Medulla oblongata (tissue), 1 donor: ENCODE measurements at regions not wholly inside any gene's neighbourhood (a gene's known extent, or its start where the extent isn't known, plus 50 kb on each side); places are given as distances from the start of the nearest gene placed in this dataset.
"Not testable (repeated sequence)": the region's sequence is repeated elsewhere in the genome, so short reads cannot be mapped to it uniquely, and the experiment has no call there.

Experiments used
- DNase-seq: peaks from one replicate; pipeline ENCODE4 v3.0.0-alpha.2; 2015; ENCODE audit errors: extremely low spot score

- no peak for DNase-seq
Measured at GRCh38 chr11:71127806-71128205, 124.6 kb downstream of the SHANK2 start.

DNA sequence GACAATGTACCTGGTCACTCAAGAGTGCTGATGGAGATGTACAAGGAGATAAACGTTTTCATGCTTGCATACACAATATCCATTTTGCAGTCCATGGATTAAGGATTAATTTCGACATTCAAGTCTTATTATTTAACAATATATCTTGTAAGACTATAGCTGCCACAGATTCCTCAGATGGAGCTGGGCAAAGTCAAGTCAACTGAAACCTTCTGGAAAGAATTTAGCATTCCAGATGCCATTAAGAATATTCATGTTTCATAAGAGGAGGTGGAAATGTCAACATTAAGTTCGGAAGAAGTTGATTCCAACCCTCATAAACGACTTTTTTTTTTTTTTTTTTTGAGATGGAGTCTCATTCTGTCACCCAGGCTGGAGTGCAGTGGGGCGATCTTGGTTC, 126.0 kb downstream of the SHANK2 start:
- DNase-seq = not testable (repeated sequence)

DNA sequence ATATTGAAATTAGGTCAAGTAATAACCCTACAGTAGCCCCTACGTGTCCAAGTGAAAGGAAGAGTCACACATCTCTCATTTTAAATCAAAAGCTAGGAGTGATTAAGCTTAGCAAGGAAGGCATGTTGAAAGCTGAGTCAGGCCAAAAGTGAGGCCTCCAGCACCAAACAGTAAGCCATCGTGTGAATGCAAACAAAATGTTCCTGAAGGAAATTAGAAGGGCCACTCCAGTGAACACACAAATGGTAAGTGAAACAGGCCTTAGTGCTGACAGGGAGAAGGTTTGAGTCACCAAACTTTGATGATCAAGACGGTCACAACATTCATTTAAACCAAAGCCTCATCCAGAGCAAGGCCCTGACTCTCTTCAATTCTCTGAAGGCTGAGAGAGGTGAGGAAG, 127.2 kb downstream of the SHANK2 start:
- DNase-seq = no peak

GRCh38 chr11:71124127-71124526, 128.2 kb downstream of the SHANK2 start:
- DNase-seq = no peak

DNA sequence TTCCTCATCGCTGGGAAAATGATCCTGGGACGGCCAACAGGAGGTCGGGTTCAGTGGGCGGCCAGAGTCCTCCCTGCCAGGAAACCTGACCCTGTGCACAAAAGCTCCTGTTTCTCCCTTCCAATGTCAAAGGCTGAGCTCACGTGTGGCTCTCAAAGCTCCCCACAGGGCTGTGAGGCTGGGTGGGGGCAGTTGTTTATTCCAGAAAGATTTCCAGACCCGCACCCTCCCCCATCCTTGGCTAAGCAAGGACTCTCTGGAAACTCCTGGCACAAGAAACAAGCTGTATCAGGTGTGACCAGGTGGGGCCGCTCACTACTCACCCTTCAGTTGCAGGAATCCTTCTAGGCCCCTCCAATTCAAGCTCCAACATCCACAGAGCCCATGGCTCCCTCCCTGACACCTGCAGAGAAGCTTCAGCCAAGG, 131.9 kb downstream of the SHANK2 start:
- DNase-seq = no peak

DNA sequence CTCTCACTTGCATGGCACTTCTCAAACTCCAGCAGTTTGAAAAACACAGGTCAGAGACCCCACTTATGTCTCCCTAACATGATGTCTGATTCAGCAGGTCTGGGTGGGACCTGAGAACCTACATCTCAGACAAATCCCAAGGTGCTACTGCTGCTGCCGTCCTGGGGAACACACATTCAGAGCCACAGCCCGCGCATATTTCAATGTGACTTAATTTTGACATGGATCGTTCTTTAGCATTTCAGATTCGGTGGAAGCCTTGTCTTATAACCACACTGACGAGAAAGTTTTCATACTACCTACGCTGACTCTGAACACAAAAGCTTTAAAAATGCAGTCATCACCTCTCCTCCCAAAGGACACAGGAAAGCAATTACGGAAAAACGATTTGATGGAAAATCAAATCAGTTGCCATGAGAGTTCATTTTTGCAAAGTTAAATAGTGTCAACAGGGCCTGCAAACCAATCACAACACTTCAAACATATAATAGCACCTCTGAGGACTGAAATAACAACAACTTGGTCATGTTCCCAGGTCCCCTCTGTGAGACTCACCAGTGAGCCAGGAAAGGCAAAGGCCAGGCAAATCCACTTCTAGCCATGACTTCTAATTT, 132.6 kb downstream of the SHANK2 start:
- DNase-seq = no peak

DNA sequence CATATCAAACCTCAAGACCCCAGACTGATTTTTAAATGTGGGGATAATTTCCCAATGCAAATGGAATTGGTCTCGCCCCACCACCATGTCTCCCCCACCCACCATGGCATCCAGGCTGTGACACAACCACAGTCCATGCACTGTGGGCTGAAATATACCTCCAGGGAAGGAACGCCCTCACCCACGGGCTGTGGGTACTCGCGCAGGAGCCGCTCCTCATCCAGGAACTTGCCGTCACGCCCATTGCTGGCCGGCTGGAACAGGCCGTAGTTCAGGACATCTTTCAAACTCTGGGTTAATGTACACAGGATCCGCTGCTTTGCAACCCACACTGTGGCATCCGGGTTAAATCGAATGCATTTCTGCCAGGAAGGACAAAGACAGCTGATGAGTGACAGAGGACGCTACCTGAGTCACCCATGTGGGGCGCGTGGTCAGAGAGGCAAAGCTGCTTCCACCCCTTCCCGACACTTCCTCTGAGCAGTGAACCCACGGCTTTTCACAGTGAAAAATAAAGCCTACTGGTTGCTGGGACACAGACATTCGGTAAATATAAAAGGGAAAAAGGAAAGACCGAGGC, 133.6 kb downstream of the SHANK2 start:
- DNase-seq = no peak

DNA sequence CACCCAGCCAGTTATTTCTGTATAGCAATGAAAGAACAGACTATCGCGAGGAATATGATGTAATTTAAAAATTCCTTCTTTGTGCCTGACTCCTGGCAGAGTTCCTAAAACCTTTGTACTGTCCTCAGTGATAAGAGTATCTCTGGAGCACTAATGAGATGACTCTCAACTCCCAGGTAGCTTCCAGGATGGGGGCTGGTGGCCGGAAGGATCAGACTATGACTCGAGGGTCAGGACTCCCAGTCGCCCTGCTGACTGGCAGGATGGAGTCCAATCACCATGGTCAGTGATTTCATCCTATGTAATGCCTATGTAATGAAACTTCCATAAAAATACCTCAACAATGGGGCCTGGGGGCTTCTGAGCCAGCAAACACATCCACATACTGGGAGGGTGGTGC, 135.1 kb downstream of the SHANK2 start:
- no peak for DNase-seq

GRCh38 chr11:71116693-71117040, 135.7 kb downstream of the SHANK2 start:
- no peak for DNase-seq

DNA sequence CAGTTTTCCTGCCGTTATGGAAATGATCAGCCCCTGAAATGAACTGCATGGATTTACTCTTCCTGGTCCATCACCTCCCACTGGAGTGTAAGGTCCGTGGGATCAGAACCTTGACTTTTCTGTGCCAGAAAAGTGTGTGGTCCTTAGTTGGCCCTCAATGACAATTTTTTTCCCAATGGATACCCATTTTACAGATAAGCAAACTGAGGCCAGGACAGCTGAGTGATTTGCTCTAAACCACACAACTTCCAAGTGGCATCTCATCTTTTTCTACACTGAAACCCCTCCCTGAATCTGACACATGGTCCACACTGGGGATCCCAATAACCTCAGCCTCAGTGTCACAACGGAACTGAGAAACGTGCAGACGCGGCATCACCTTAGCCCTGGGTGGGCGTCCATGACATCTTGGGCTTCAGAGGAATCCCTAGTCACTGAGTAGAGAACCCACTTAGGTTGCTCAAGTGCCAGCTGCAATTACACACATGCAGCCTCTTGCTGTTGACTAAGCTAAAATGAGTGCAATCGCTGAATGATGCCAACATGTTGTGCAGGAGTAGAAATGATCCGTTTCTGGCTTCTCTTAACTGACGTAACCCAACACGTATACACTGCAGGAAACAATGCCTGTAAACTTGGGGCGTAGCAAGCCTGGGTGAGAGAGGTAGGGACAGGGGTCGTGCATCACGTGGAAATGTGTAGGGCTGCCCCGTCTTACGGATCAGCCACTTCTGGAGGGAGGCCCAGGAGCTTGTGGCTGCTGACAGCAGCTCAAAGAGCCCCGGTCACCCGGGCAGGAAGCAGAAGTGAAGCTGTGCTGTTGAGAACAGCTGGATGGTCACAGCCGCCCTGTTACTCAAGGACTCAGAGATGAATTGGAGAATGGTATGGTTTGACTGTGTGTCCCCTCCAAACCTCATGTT, 136.3 kb downstream of the SHANK2 start:
- DNase-seq = no peak

GRCh38 chr11:71114124-71114851, 138.1 kb downstream of the SHANK2 start:
- DNase-seq = peak; percentile 34

DNA sequence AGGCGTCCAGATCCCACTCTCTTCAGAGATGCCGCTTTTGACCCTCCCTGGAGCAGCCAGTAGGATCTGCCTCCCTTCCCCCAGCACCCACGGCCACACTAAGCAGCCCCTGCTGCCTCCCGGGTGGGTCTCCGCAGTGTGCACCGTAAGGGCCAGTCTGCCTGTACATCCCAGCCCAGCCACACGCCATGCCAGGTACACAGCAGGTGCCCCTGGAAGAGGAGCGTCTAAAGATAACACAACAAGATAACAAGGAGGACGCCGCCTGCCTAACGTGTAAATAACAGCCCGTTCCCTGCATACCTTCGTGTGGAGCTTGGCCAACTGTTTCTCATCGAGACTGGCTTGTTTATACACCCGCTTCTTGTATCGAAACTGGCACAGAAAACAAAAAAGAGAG, 139.4 kb downstream of the SHANK2 start:
- no peak for DNase-seq

GRCh38 chr11:71112454-71112853, 139.9 kb downstream of the SHANK2 start:
- no peak for DNase-seq

DNA sequence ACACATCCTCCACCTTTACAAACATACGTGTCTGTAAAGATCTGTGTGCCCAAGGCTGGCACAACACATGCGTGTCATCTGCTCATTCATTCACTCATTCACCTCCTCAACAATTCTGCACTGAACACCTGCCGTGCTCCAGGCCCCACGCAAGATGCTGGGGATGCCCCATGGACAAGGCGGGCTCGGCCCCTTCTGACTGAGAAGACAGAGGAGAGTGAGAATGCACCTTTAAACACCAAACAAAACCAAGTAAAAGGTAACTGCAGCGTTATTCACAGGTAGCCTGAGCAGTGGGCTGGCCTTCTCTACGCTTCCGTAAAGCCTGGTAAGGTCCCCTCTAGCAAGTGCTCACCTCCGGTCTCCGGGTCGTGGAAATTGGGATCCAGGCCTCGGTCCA, 142.8 kb downstream of the SHANK2 start:
- no peak for DNase-seq

DNA sequence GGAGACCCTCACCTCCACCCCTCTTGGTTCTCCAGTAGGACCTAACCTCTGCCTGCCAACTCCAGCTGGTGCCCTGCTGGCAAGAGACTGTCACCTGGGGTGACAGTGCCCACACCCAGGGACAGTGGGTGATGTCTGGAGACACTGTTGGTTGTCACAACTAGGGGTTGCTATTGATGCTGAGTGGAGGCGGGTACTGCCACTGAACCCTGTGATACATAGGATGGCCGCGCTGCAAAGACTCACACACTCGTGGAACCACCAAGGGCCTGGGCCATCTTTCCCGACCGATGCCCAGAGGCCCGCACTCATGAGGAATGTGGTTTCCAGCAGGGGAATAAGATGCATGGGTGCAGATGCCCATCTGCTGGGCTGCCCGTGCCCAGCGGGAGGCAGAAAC, 143.2 kb downstream of the SHANK2 start:
- no peak for DNase-seq

DNA sequence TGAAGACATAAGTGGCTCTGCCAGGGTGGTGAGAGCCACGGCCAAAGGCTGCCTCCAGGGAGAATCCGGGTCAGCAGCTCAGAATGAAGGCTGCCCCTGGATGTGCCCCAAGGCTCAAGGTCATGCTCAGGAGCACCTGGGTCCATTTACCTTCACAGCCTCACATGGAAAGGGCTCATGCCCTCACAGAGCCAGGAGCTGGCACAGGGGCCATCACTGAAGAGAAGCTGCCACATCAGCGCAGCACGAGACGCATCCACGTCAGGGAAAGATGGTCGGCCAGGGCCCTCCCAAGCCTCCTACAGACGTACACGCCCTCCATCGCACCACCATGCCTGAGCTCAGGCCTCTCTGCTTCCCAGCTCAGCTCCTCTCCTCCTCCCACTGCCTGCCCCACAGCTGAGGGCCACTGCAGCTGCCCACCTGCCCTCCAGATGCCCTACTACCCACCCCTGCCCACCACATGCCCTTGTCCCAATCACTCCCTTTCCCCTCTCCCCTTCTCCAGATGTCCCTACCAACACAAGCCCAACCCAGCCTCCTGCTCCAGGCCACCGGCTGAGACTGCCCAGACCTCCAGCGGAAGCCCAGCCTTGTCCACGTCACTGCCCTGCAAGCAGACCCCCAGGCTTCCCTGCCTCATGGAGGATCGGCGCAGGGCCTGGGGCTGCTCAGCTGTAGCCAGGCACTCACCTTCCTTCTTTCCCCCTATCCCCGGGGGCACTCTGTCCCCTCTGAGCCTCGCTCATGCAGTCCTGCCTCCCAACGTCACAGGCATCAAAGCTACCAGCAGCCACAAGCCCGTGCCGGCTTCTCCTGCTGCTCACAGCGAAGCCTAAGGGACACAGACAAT, 144.1 kb downstream of the SHANK2 start:
- DNase-seq = no peak

- DNase-seq = no peak
Measured at GRCh38 chr11:71106671-71107070, 145.7 kb downstream of the SHANK2 start.

- DNase-seq = no peak
Measured at GRCh38 chr11:71103266-71103665, 149.1 kb downstream of the SHANK2 start.

GRCh38 chr11:71102251-71102995, 150.0 kb downstream of the SHANK2 start:
- no peak for DNase-seq

DNA sequence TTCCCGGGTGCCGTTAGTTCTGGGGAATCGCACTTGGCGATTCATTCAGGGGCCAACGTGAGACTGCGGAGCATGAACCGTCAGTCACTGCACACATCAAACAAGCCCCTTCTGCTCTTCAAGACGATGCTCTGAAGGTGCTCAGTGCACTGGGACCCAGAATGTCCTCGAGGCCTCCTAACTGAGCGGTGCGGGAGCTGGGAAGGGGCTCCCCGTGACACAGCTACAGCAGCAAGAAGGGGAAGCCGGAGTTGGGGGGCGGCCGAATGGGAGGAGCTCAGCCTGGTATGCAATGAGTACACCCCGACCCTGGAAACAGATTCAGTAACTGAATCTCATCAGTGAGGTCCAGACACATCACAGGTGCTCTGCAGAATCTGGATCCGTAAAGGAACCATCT, 150.8 kb downstream of the SHANK2 start:
- no peak for DNase-seq

GRCh38 chr11:71101046-71101445, 151.3 kb downstream of the SHANK2 start:
- no peak for DNase-seq
